T follicular helper cell (primary cell): ENCODE measurements at regions not wholly inside any gene's neighbourhood (a gene's known extent, or its start where the extent isn't known, plus 50 kb on each side); places are given as distances from the start of the nearest gene placed in this dataset.
"Not testable (repeated sequence)": the region's sequence is repeated elsewhere in the genome, so short reads cannot be mapped to it uniquely, and the experiment has no call there.

Source experiments
- DNase-seq: peaks from one replicate; pipeline ENCODE4 v3.0.0-alpha.2; 2020; ENCODE audit warnings: low read depth

DNA sequence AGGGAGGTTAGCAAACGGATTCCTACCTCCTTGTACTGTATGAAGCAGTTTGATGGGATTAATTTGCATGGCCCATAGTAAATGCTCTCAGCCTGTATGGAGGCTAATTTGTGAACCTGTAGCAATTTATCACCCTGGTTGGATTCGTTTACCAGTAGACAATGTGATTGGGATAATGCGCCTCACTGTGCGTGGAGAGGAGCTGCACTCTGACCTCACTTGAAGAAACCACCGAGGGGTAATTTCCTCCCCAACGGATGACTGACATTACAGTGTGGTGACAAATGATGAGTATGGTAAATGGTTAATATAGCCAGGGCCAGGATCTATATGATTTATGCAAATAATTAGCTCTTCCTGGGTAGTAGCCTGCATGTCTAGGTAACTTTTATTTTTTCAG is 479.1 kb upstream of the RBFOX1 start:
- no peak for DNase-seq

DNA sequence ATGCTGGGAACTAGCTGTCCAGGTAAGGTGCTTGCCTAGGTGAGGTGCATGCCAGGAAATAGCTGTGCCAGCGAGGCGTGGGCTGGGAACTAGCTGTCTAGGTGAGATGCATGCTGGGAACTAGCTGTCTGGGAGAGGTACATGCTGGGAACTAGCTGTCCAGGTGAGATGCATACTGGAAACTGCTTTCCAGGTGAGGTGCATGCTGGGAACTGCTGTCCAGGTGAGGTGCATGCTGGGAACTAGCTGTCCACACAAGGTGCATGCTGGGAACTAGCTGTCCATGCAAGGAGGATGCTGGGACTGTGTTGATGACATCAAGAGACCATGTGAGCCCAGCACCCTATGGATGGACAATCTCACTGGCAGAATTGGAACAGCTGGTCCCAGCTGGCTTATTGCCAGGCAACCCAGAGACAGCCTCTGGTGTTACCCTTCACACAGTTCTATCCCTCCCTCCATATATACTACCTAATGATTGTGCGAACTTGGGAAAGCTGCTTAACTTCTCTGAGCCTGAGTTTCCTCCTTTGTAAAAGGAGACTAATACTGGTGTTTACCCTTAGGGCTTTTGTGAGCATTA is 479.9 kb upstream of the RBFOX1 start:
- DNase-seq: no peak

DNA sequence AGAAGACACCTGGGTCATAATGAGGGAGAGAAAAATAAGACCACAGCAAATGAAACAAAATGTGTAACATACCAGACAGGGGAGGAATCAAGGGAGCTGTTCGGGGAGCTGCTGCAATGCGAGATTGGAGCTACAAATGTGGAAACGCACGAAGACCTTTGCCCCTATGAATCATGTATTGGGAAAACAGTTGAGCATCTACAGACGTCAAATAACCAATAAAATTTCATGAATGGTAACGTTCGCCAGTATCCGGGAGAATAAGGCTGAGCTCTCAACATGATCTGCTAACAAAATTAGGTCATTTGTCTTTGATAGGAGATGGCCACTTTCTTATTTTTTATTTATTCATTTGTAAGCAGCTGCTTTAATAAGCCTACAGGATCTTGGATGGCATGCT is 486.2 kb upstream of the RBFOX1 start:
- no peak for DNase-seq

- DNase-seq: no peak
These were observed 491.3 kb upstream of the RBFOX1 start for GRCh38 chr16:6841392-6841791.

- no peak for DNase-seq
These were observed 494.9 kb upstream of the RBFOX1 start for GRCh38 chr16:6837722-6838121.

- no peak for DNase-seq
These were observed 495.9 kb upstream of the RBFOX1 start for GRCh38 chr16:6836766-6837165.

DNA sequence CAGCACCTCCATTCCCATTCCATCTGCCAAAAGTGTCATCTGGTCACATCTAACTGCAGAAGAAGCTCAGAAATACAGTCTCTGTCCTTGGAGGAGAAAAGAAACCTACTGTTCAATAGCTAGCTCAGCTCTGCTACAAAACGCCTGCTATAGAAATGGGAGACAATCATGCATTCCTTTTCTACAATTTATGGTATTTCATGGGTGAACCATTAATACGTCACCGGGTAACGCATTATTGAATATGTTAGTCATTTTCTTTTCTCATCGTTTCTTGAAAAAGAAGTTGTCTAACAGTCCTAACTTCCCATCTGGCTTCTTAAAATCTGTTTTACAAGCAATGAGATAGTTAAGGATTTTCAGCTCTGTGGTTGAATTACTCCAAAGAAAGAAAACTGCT is 496.7 kb upstream of the RBFOX1 start:
- no peak for DNase-seq

DNA sequence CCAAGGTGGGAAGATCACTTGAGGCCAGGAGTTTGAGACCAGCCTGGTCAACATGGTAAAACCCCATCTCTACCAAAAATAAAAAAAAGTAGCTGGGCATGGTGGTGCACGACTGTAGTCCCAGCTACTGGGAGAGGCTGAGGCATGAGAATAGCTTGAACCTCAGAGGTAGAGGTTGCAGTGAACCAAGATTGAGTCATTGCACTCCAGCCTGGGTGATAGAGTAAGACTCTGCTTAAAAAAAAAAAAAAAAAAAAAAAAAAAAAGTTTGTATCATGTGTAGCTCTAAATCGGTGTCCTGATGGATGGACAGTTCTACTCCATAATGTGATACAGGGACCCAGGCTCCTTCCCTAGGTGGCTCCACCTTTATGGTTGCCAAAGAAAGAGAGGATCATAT is 497.1 kb upstream of the RBFOX1 start:
- DNase-seq: no peak

DNA sequence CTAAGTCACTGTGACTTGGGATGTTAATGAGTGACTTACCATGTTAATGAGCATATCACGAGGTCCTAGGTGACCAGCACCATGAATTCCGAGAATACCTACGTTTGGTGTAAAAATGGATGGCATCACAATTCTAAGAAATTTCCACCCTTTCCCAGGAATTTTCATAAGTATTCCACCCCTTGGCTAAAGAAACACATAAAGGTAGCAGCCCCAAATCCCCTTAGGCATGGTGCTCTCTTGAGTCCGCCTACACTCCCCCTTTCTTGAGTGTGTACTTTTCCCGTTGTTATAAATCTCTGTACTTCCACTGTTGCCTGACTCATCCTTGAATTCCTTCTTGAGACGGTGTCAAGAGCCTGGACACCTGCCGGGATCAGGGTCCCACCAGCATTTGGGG is 504.0 kb upstream of the RBFOX1 start:
- no peak for DNase-seq

DNA sequence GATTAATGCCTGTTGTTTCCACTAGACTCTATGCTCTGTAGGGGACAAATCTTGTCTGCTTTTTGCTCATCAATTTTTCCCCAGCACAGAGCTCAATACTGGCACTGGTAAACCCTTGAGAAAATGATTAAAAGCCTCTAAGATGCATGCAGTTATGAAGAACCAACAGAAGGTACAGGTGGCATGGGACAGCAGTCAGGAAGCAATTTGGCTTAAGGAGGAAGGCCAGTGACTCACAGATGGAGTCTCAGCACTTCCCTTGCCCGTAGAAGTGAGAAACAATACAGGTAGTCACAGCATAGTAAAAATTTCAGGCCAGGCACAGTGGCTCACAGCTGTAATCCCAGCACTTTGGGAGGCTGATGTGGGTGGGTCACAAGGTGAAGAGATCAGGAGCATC is 504.7 kb upstream of the RBFOX1 start:
- no peak for DNase-seq

DNA sequence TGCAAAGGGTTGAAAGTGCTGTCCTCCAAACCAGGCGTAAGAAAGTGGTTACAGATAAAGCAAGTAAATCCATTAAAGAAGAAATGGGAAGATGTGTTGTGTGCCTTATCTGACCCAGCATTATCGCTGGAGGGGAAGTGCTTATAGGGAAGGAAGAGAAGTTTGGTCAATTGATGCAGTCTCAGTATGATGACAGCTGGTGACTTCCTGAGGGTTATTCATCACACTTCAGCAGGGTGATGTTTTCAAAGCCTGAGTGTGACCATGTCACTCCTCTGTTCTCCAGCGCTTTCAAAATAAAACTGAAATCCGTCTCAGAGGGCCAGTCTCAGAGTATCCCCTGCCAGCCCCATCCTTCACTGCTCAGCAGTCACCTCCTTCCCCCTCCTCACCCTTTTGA is 505.4 kb upstream of the RBFOX1 start:
- no peak for DNase-seq

DNA sequence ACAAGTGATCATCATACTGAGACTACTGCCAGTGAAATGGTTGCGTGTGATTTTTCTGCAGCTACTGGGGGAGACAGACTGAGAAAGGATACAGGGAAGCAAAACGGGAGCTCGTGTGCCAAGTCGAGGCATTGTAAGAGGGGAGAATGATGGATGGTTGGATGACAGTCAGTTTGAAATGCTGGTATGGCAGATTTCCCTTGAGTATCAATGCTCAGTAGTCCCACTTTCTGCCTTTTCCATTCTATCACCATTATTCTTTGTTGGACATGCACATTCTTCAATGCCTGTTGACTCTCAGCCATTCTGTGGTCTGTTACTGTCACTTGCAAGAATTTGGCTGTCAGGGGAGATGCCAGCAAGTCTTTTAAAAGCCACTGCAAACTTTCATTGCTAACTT is 510.6 kb upstream of the RBFOX1 start:
- no peak for DNase-seq

DNA sequence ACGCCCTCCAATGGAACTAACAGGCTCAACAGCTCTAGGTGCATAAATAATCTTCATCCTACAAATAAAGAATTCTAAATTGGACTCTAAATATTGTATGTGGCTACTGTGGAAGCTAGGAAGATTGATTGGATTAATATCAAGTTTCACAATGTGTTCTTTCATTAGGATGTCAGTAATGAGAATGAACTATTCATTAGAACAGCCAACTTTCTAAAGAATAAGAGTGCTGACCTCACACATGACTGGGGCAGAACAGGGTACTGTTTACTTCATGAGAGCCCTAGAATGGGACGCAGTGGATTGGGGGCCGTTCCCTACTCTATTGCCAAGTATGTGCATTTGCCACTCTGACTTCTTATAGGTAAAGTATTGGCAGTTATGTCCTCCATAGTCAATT is 528.2 kb upstream of the RBFOX1 start:
- DNase-seq: no peak

- DNase-seq: no peak
These were observed 529.5 kb upstream of the RBFOX1 start for GRCh38 chr16:6803176-6803575.

- DNase-seq: no peak
These were observed 535.4 kb upstream of the RBFOX1 start for GRCh38 chr16:6797223-6797622.

- DNase-seq: no peak
These were observed 555.0 kb upstream of the RBFOX1 start for GRCh38 chr16:6777624-6778023.

GRCh38 chr16:6775712-6776111 is 556.9 kb upstream of the RBFOX1 start:
- no peak for DNase-seq

- no peak for DNase-seq
These were observed 560.7 kb upstream of the RBFOX1 start for GRCh38 chr16:6771956-6772355.

DNA sequence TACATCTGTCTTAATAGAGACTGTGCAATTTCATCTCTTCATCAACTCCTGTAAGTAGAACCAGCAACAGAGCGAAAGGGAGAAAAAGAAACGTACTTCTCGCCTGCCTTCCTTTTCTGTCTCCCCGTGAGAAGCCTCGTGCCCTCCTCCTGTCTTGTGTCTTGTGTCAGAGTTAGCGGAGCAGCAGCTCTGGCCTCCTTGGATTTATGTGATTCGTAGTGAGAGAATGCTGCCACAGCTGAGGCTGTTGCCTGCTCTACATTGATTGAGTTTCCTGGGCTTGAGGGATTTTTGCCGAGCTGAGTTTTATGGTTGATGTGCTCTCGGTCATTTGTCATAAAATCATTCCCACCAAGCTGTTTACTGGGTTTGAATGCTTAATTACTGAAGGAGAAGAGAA is 579.1 kb upstream of the RBFOX1 start:
- DNase-seq: no peak

- DNase-seq: no peak
These were observed 581.5 kb upstream of the RBFOX1 start for GRCh38 chr16:6751191-6751590.

DNA sequence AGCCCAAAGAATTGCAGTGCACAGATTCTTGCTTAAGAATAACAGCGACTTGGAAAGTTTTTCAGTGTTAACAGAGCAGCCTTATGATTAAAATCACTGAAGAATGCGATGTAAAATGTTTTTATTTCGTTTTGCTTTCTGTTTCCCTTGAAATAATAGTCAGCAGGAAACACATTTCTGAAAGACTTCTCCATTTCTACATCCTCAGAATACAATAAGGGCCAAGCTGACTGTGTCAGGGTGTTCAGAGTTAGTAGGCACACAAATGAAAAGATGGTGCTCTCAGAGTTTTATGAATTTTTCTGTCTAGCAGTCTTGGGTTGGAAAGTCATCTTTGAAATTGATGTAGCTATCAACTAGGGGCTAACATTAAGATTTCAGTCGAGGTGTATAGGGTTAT is 582.9 kb upstream of the RBFOX1 start:
- DNase-seq: no peak

DNA sequence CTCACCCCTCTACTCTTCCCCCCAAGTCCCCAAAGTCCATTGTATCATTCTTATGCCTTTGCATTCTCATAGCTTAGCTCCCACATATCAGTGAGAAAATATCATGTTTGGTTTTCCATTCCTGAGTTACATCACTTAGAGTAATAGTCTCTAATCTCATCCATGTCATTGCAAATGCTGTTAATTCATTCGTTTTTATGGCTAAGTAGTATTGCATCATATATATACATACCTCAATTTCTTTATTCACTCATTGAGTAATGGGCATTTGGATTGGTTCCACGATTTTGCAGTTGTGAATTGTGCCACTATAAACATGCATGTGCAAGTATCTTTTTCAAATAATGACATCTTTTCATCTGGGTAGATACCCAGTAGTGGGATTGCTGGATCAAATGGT is 596.3 kb upstream of the RBFOX1 start:
- not testable (repeated sequence) for DNase-seq

GRCh38 chr16:6735631-6736030 is 597.0 kb upstream of the RBFOX1 start:
- DNase-seq: no peak

DNA sequence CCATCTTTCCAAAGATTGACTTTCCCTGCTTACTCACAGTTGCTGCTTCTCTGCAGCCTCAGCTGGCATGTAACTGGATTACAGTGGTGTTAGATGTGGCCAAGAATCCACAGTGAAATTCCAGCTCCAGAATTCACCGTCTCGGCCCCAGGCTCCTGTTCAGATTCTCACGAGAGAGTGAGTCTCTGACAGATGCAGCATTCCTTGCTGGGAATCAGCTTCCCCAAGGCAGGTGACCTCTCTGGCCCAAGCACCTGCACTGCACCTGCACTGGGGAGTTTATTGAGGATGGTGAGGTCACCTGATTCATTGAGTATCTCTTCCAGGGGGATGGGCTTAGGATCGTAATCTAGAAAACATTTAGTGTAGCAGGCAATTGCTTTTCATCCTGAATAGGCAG is 600.5 kb upstream of the RBFOX1 start:
- no peak for DNase-seq

DNA sequence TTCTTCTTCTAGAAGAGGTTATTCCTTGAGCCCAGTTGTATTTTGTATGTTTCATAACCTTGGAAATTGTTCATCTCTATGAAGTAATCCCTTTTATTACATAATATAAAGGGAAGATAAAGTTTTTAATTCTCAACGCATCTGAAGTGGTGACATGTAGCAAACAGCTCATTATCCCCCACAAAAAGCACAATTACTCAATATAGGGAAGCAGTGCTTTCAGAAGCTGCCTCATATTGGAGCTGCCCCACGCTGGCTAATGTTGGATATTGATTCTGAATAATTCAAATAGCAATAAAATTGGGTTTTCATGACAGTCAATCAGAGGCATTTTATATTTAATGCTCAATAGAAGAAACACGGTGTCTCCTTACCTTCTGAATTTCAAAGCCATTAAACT is 604.3 kb upstream of the RBFOX1 start:
- no peak for DNase-seq
